Fibroblast of the aortic adventitia (primary cell): ENCODE measurements at regions not wholly inside any gene's neighbourhood (a gene's known extent, or its start where the extent isn't known, plus 50 kb on each side); places are given as distances from the start of the nearest gene placed in this dataset.
"Not testable (repeated sequence)": the region's sequence is repeated elsewhere in the genome, so short reads cannot be mapped to it uniquely, and the experiment has no call there.

ENCODE experiments used
- DNase-seq: peaks from one replicate; pipeline ENCODE4 v3.0.0-alpha.2; 2010; ENCODE audit warnings: low read depth
- H3K4me3 ChIP-seq: 2 replicates; pipeline ENCODE4 v1.5.1; 2011; ENCODE audit warnings: low read depth, mild to moderate bottlenecking, control low read depth, low read length, moderate library complexity
- TF ChIP-seq, protein P1 (sequence below): IDR thresholded peaks from 2 replicates; pipeline ENCODE4 v1.5.1; 2011; ENCODE audit warnings: mild to moderate bottlenecking, low read length, control low read depth, inconsistent platforms; ENCODE audit not compliant: insufficient read depth

DNA sequence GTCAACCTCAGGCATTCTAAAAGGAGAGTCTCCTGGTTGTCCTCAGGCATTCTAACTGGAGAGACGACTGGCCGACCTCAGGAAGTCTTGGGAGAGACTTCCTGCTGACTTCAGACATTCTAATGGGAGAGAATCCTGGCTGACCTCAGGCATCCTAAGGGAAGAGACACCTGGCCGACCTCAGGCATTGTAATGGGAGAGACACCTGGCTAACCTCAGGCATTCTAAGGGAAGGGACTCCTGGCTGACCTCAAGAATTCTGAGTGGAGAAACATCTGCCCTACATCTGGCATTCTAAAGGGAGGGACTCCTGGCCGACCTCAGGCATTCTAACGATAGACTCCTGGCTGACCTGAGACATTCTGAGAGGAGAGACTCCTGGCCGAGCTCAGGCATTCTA, 1353.3 kb downstream of the UQCRFS1 start:
- TF ChIP-seq, protein P1, sequence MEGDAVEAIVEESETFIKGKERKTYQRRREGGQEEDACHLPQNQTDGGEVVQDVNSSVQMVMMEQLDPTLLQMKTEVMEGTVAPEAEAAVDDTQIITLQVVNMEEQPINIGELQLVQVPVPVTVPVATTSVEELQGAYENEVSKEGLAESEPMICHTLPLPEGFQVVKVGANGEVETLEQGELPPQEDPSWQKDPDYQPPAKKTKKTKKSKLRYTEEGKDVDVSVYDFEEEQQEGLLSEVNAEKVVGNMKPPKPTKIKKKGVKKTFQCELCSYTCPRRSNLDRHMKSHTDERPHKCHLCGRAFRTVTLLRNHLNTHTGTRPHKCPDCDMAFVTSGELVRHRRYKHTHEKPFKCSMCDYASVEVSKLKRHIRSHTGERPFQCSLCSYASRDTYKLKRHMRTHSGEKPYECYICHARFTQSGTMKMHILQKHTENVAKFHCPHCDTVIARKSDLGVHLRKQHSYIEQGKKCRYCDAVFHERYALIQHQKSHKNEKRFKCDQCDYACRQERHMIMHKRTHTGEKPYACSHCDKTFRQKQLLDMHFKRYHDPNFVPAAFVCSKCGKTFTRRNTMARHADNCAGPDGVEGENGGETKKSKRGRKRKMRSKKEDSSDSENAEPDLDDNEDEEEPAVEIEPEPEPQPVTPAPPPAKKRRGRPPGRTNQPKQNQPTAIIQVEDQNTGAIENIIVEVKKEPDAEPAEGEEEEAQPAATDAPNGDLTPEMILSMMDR, result no peak
- DNase-seq, result no peak
- no peak overlapping the region for H3K4me3 ChIP-seq

DNA sequence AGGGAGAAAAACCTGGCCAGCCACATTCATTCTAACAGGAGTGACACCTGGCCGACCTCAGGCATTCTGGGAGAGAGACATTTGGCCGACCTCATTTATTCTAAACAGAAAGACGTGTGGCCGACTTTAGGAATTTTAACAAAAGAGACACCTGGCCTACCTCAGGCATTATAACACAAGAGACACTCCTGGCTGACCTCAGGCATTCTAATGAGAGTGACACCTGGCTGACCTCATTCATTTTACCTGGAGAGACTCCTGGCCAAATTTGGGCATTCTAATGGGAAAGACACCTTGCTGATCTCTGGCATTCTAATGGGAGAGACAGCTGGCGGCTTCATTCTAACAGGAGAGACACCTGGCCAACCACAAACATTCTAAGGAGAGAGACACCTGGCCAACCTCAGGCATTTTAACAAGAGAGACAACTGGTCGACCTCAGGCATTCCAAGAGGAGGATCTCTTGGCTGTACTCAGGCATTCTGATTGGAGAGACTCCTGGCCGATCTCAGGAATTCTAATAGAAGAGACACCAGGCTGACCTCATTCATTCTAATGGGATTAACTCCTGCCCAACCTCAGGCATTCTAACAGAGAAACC, 1353.9 kb downstream of the UQCRFS1 start:
- no peak overlapping the region for H3K4me3 ChIP-seq
- TF ChIP-seq, protein P1, result no peak
- DNase-seq, result no peak

DNA sequence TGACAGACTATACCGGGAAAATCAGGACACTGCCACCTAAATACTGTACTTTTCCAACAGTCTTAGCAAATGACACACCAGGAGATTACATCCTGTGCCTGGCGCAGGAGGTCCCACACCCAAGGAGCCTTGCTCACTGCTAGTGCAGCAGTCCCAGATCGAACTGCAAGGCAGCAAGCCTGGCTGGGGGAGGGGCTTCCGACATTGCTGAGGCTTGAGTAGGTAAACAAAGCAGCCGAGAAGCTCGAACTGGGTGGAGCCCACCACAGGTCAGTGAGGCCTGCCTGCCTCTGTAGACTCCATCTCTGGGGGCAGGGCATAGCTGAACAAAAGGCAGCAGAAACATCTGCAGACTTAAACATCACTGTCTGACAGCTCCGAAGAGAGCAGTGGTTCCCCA, 1360.0 kb downstream of the UQCRFS1 start:
- H3K4me3 ChIP-seq, DNase-seq: not testable (repeated sequence)

DNA sequence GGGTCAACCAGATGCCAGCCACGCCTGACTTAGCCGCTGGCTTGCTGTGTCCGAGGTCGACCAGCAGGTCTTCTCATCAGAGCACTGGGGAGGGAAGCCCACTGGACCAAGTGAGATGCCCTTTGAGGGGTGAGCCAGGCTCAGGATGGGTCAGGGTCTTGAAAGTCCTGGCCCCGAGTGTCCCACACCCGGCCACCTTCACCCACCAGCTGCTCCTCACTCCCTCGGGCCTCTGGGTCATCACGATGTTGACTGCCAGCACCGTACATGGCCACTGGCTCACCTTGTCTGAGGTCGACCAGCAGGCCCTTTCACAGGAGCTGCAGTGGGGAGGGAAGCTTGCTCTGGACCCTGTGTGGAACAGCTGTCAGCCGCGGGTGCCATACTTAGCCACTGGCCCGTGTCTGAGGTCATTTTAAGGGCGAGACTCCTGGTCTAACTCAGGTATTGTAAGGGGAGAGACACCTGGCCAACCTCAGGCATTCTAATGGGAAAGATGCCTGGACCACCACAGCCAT, 1361.3 kb downstream of the UQCRFS1 start:
- DNase-seq, result no peak
- TF ChIP-seq, protein P1, result no peak
- H3K4me3 ChIP-seq, result no peak overlapping the region

GRCh38 chr19:27851002-27851481, 1361.9 kb downstream of the UQCRFS1 start:
- no peak overlapping the region for H3K4me3 ChIP-seq
- DNase-seq, result no peak
- TF ChIP-seq, protein P1, result no peak

DNA sequence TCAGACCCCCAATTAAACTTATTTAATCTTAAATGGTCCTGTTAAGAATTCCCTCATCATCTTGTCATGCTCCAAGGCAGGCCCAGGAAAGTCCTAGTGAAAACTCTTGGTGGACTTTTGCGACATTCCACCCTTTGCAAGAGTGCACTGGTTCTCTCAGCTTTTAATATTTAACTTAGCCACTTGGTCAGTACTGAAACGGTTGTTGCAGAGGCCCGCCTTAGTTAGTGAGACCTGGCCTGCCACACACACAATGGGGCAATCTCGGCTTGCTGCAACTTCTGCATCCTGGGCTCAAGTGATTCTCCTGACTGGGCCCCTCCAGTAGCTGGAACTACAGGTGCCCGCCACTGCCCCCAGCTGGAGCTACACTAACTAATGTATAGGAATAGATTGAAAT, 1366.0 kb downstream of the UQCRFS1 start:
- TF ChIP-seq, protein P1, result no peak

GRCh38 chr19:27844261-27844660, 1368.7 kb downstream of the UQCRFS1 start:
- DNase-seq, result no peak
- H3K4me3 ChIP-seq, result no peak overlapping the region
- TF ChIP-seq, protein P1, result no peak

More for the DNA sequence above, 1366.0 kb downstream of the UQCRFS1 start:
- H3K4me3 ChIP-seq, result no peak overlapping the region
- no peak for DNase-seq
